Fibroblast of villous mesenchyme (primary cell): ENCODE measurements at regions not wholly inside any gene's neighbourhood (a gene's known extent, or its start where the extent isn't known, plus 50 kb on each side); places are given as distances from the start of the nearest gene placed in this dataset.

Experiments
- DNase-seq: peaks from one replicate; pipeline ENCODE4 v3.0.0-alpha.2; 2010; ENCODE audit warnings: low read depth
- H3K4me3 ChIP-seq: 2 replicates; pipeline ENCODE4 v1.5.1; 2011; ENCODE audit warnings: low read depth, mild to moderate bottlenecking, low read length
- TF ChIP-seq, protein P1 (sequence below): IDR thresholded peaks from 2 replicates; pipeline ENCODE4 v1.5.1; 2012; ENCODE audit warnings: low read depth, mild to moderate bottlenecking, low read length; ENCODE audit not compliant: insufficient read depth

DNA sequence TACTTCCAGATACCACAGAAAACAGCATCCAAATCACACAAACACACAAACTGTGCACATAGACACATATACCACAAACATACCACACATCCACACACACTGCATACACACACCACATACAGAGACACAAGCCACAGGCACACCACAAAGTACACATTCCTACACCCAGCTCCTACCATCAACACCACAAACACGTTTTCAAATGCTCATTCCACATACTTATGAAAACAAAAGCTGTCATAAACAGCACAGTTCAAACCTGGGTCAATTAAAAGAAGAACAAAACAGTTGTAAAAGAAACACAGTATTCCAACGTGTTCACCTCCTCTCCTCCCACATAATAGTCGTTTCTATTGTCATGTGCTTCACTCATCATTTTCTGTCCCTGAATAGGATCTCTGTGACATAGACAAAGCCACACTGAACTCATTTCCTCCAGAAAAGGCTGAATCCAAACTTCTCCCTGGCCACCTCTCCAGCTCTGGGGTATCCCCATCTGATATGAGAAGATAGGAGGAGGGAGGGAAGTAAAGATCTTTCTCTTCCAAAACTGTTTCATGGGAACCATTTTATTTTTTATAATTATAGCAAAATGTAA lies 89.2 kb downstream of the CXCL12 start:
- peak; percentile 75 for DNase-seq
- TF ChIP-seq, protein P1, sequence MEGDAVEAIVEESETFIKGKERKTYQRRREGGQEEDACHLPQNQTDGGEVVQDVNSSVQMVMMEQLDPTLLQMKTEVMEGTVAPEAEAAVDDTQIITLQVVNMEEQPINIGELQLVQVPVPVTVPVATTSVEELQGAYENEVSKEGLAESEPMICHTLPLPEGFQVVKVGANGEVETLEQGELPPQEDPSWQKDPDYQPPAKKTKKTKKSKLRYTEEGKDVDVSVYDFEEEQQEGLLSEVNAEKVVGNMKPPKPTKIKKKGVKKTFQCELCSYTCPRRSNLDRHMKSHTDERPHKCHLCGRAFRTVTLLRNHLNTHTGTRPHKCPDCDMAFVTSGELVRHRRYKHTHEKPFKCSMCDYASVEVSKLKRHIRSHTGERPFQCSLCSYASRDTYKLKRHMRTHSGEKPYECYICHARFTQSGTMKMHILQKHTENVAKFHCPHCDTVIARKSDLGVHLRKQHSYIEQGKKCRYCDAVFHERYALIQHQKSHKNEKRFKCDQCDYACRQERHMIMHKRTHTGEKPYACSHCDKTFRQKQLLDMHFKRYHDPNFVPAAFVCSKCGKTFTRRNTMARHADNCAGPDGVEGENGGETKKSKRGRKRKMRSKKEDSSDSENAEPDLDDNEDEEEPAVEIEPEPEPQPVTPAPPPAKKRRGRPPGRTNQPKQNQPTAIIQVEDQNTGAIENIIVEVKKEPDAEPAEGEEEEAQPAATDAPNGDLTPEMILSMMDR, result no peak
- no peak overlapping the region for H3K4me3 ChIP-seq

DNA sequence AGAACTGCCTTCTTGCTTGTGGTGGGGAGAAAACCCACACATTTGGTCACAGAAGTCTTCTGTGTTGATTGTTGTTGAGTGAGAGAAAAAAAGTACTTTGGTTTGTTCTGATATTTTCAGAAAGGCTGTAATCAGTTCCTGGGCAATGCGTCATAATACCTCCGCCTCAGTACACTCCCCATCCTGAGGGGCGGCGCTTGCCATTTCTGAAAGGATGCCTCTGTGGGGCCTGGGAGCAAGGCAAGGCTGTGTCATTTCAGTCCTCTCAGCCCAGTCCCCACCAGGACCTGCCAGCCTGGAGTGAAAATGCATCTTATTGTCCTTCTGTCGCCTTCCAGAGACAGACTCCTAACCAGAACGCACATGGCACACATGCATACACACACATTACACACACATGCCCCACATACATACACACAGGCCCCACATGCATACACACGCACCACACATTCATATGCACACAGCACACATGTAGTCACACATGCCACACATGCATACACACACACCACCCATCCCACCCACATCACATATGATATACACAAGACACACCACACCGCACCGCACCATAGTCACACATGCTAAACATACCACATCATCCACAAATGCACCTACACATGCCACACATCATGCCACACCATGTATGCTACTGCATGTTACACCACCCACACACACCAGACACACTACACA lies 90.0 kb downstream of the CXCL12 start:
- TF ChIP-seq, protein P1, result no peak
- H3K4me3 ChIP-seq, result no peak overlapping the region
- DNase-seq, result no peak

DNA sequence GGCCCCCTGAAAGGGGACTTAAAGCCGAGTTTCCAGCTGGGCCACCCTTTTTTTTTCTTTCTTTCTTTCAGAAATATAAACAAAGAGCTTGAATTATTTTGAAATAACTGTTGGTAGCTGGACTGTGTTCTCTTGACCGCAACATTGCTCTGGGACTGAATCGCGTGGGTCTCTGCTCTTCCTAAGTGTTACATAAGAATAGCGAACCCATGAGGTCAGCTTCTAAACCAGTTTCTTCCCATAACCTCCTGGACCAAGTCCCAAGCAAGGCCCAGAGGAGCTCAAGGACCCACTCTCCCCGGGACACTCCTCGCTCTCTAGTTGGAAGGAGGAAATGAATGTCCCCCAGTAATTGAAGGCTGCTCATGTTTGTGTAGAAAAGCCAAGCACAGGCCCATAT lies 91.1 kb downstream of the CXCL12 start:
- DNase-seq, result peak; percentile 88
- TF ChIP-seq, protein P1, result no peak
- no peak overlapping the region for H3K4me3 ChIP-seq

DNA sequence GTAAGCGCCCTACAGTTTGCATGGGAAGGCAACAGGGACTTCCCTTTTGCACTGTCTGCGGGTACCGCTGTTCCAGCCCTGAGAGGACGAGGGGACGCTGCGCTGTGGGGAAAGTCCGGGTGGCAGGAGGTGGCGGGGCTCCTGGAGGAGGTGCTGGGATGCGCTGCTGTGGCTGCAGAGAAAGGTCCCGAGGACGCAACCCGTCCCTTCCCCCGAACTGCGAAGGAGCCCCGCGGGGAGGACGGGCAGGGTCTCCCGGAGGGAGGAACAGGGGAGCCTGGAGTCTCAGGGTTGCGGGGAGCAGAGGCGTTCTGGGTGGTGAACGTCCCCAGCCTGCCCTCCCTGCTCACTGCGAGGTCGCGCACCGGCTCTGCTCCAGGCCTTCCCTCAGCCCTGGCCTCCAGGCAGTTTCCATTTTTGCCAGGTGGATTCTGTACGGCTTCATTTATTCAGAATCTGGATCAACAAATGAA lies 91.6 kb downstream of the CXCL12 start:
- no peak for DNase-seq
- TF ChIP-seq, protein P1, result no peak
- no peak overlapping the region for H3K4me3 ChIP-seq

DNA sequence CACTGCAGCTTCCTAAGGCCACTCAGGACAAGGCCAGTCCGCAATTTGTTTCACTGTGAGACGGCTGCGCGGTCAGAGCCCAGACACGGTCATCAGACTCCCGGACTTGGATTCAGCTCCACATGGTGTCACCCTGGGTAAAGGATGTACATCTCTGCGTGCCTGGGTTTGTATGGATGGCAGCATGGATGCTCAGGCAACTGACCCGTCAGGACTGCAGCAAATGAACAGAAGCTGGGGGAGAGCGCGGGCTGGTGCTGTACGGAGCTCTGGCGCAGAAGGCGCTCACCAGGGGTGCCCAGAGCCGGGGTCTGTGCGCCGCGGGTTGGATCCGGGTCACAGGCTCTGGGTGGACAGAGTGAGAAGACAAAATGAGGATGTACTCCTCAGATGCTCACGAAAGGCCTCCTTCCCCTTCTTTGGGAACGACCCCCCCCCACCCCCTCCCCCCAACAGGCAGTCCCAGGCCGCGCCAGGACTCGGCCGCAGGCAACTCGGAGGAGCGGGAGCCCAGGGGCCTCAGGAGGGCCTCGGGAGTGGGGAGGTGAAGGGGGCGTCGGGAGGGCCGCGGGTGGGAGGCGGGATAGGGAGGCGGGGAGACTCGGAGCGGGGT lies 92.4 kb downstream of the CXCL12 start:
- no peak for DNase-seq
- H3K4me3 ChIP-seq, result no peak overlapping the region
- TF ChIP-seq, protein P1, result no peak

DNA sequence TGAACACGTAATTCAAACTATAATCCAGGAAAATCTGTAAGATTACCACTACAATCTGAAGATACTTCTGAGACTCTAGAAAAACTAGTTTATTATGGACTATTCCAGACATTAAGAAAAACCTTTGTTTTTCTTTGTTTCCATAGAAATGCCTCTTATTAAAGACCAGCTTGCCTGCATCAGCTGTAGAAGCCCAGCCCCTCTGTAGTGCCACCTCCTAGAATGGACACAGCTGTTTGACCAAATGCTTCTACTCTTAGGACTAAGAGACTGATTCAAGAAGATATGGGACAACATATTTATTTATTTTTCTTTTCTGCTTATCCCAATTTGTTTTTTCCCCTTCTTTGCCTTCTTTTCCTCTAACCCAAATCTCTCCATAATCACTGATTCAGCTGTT lies 93.8 kb downstream of the CXCL12 start:
- TF ChIP-seq, protein P1, result no peak
- no peak overlapping the region for H3K4me3 ChIP-seq
- no peak for DNase-seq
